Keratinocyte (primary cell): ENCODE measurements at regions not wholly inside any gene's neighbourhood (a gene's known extent, or its start where the extent isn't known, plus 50 kb on each side); places are given as distances from the start of the nearest gene placed in this dataset.

Source experiments
- DNase-seq: peaks from one replicate; pipeline ENCODE4 v3.0.0-alpha.2; 2011; ENCODE audit warnings: low read depth, missing footprints, low spot score
- FAIRE-seq: peaks from 2 replicates; lab custom pipeline; 2011; peaks lifted over from hg19 to GRCh38; lab: Jason Lieb, UNC
- H2AFZ ChIP-seq: 2 replicates; pipeline ENCODE4 v1.6.0; 2012; ENCODE audit warnings: low read length, control low read depth, inconsistent platforms; ENCODE audit not compliant: control insufficient read depth
- H3K27ac ChIP-seq: 2 replicates; pipeline ENCODE4 v1.5.1; 2011; ENCODE audit warnings: low read length; ENCODE audit not compliant: control insufficient read depth, insufficient read depth
- H3K27me3 ChIP-seq: 3 replicates; pipeline ENCODE4 v1.6.0; 2011; ENCODE audit warnings: low read length; ENCODE audit not compliant: control insufficient read depth, insufficient read depth; ENCODE audit errors: extremely low read depth
- H3K36me3 ChIP-seq, 2 experiments: 2 replicates in 1 of 2; 3 replicates in 1 of 2; pipeline ENCODE4 v1.5.1; 2011; ENCODE audit warnings: low read length in 2 of 2, mild to moderate bottlenecking in 1 of 2; ENCODE audit not compliant: control insufficient read depth in 2 of 2, insufficient read depth in 2 of 2; ENCODE audit errors: extremely low read depth in 1 of 2
- H3K4me1 ChIP-seq: 3 replicates; pipeline ENCODE4 v1.5.1; 2011; ENCODE audit warnings: low read length; ENCODE audit not compliant: control insufficient read depth, insufficient read depth; ENCODE audit errors: extremely low read depth
- H3K4me2 ChIP-seq: 3 replicates; pipeline ENCODE4 v1.6.0; 2011; ENCODE audit warnings: low read depth, low read length; ENCODE audit not compliant: control insufficient read depth, insufficient read depth; ENCODE audit errors: extremely low read depth
- H3K4me3 ChIP-seq, 3 experiments: fragments of 200-600 bp in 1 of 3; sonication (generic) in 1 of 3; 2 replicates in 2 of 3; 3 replicates in 1 of 3; pipeline ENCODE4 v1.5.1; 2011 to 2016; ENCODE audit warnings: low read length in 3 of 3, mild to moderate bottlenecking in 3 of 3, control low read depth in 2 of 3, inconsistent platforms in 1 of 3, low read depth in 1 of 3, mixed read lengths in 1 of 3, mixed run types in 1 of 3, moderate library complexity in 1 of 3; ENCODE audit not compliant: control insufficient read depth in 2 of 3, insufficient read depth in 2 of 3; ENCODE audit errors: extremely low read depth in 1 of 3
- H3K79me2 ChIP-seq: 2 replicates; pipeline ENCODE4 v1.6.0; 2012; ENCODE audit warnings: low read length; ENCODE audit not compliant: control insufficient read depth, insufficient read depth
- H3K9ac ChIP-seq: 3 replicates; pipeline ENCODE4 v1.6.0; 2011; ENCODE audit warnings: low read length; ENCODE audit not compliant: control insufficient read depth, insufficient read depth; ENCODE audit errors: extremely low read depth
- H3K9me1 ChIP-seq: 3 replicates; pipeline ENCODE4 v1.6.0; 2011; ENCODE audit warnings: low read length; ENCODE audit not compliant: control insufficient read depth, insufficient read depth; ENCODE audit errors: extremely low read depth
- H3K9me3 ChIP-seq: 2 replicates; pipeline ENCODE4 v1.5.1; 2012; ENCODE audit warnings: low read depth, low read length; ENCODE audit not compliant: control insufficient read depth
- H4K20me1 ChIP-seq: 3 replicates; pipeline ENCODE4 v1.6.0; 2011; ENCODE audit warnings: low read length; ENCODE audit not compliant: control insufficient read depth, insufficient read depth; ENCODE audit errors: extremely low read depth
- CTCF ChIP-seq, 3 experiments: IDR thresholded peaks in 1 of 3; conservative IDR thresholded peaks in 1 of 3; optimal IDR thresholded peaks in 1 of 3; 2 replicates in 2 of 3; 3 replicates in 1 of 3; pipeline versions ENCODE3 to v1.5.1; 2011; ENCODE audit warnings: low read length in 3 of 3, mild to moderate bottlenecking in 3 of 3, moderate library complexity in 2 of 3, control low read depth in 1 of 3, inconsistent platforms in 1 of 3; ENCODE audit not compliant: insufficient read depth in 2 of 3; ENCODE audit errors: extremely low read depth in 1 of 3
- EZH2 ChIP-seq: IDR thresholded peaks from one replicate; pipeline ENCODE4 v1.6.1; 2012; ENCODE audit warnings: inconsistent platforms, mild to moderate bottlenecking, low read length, moderate library complexity
- dilution Hi-C: fragments of 300-500 bp; cut with MboI; formaldehyde crosslinking; loops from one replicate; pipeline ENCODE4 v1.7.0; 2020; ENCODE audit warnings: low sequenced_read_pairs; ENCODE audit not compliant: extremely low pct_ligation_motif_present

GRCh38 chr1:4124631-4125145 lies 224.6 kb upstream of the C1orf174 start:
- Histone ChIP-seq H3K9me3 (peaks cover 13% of the 10 kb centered on the region), H2AFZ (no peak overlapping the region), H3K4me1 (no peaks in the 10 kb centered on the region), H3K9ac (no peak overlapping the region), H3K27me3 (no peaks in the 10 kb centered on the region), H3K9me1 (no peaks in the 10 kb centered on the region), H3K4me3 (no peak overlapping the region), H3K27ac (no peak overlapping the region), H4K20me1 (no peaks in the 10 kb centered on the region), H3K4me2 (no peak overlapping the region), H3K36me3 (no peaks in the 10 kb centered on the region), H3K79me2 (no peaks in the 10 kb centered on the region)
- FAIRE-seq (no peak), DNase-seq (no peak)
- dilution Hi-C loops, result no loop called here
- TF ChIP-seq CTCF (optimal IDR thresholded peaks at IDR 0.05 in 1 of 3, IDR thresholded peaks at IDR 0.05 in 1 of 3, conservative IDR thresholded peaks at IDR 0.05 in 1 of 3; ENCODE audit: extremely low read depth in 1 of 3, insufficient read depth in 2 of 3, low read length in 3 of 3) (no peak), EZH2 (no peak)

- Histone ChIP-seq H3K9ac (no peak overlapping the region), H3K9me3 (peaks cover 13% of the 10 kb centered on the region), H3K4me3 (no peak overlapping the region), H3K4me2 (no peak overlapping the region), H3K27me3 (no peaks in the 10 kb centered on the region), H3K27ac (no peak overlapping the region), H4K20me1 (no peaks in the 10 kb centered on the region), H3K36me3 (no peaks in the 10 kb centered on the region), H3K9me1 (no peaks in the 10 kb centered on the region), H3K79me2 (no peaks in the 10 kb centered on the region), H3K4me1 (no peaks in the 10 kb centered on the region), H2AFZ (no peak overlapping the region)
- DNase-seq, result no peak
- FAIRE-seq, result no peak
- TF ChIP-seq CTCF (optimal IDR thresholded peaks at IDR 0.05 in 1 of 3, IDR thresholded peaks at IDR 0.05 in 1 of 3, conservative IDR thresholded peaks at IDR 0.05 in 1 of 3; ENCODE audit: extremely low read depth in 1 of 3, insufficient read depth in 2 of 3, low read length in 3 of 3), result no peak
- no peak for TF ChIP-seq EZH2
- dilution Hi-C loops, result no loop called here
These were observed 226.2 kb upstream of the C1orf174 start for GRCh38 chr1:4126251-4126650.
